Liver (tissue), 3 donors: ENCODE measurements at regions not wholly inside any gene's neighbourhood (a gene's known extent, or its start where the extent isn't known, plus 50 kb on each side); places are given as distances from the start of the nearest gene placed in this dataset.

Experiments
- ATF3 ChIP-seq: IDR thresholded peaks from 2 replicates; pipeline ENCODE4 v1.6.1; 2016; ENCODE audit warnings: antibody characterized with exemption
- EGR1 ChIP-seq, 2 donors: IDR thresholded peaks; 2 replicates each; pipeline ENCODE4 v1.6.1; 2016 to 2018; ENCODE audit warnings: antibody characterized with exemption in 2 of 2, low read depth in 2 of 2
- FOXA2 ChIP-seq: IDR thresholded peaks from 2 replicates; pipeline ENCODE4 v1.6.1; 2016; ENCODE audit warnings: antibody characterized with exemption
- GABPA ChIP-seq, 2 donors: IDR thresholded peaks in 1 of 2; conservative IDR thresholded peaks in 1 of 2; 2 replicates each; pipeline ENCODE4 v1.6.1; 2016; ENCODE audit warnings: antibody characterized with exemption in 2 of 2, mild to moderate bottlenecking in 1 of 2, moderate library complexity in 1 of 2
- RAD21 ChIP-seq, 2 donors: IDR thresholded peaks; 2 replicates each; pipeline ENCODE4 v1.6.1; 2016; ENCODE audit warnings: antibody characterized with exemption in 2 of 2, mild to moderate bottlenecking in 2 of 2
- TF ChIP-seq, protein P1 (sequence below): fragments of 150-350 bp; IDR thresholded peaks from 2 replicates; pipeline ENCODE4 v1.5.1; 2017; ENCODE audit warnings: improper control_type of control experiment, low read depth, low read length; ENCODE audit not compliant: missing input control
- donor health status: healthy.
- donor health status: healthy.

GRCh38 chr9:22643541-22643940 is 196.9 kb downstream of the DMRTA1 start:
- TF ChIP-seq RAD21 (IDR thresholded peaks at IDR 0.05) (no peak), FOXA2 (no peak), GABPA (IDR thresholded peaks at IDR 0.05 in 1 of 2, conservative IDR thresholded peaks at IDR 0.05 in 1 of 2) (no peak), ATF3 (no peak), EGR1 (IDR thresholded peaks at IDR 0.05; ENCODE audit: low read depth in 2 of 2) (no peak)
- TF ChIP-seq, protein P1, sequence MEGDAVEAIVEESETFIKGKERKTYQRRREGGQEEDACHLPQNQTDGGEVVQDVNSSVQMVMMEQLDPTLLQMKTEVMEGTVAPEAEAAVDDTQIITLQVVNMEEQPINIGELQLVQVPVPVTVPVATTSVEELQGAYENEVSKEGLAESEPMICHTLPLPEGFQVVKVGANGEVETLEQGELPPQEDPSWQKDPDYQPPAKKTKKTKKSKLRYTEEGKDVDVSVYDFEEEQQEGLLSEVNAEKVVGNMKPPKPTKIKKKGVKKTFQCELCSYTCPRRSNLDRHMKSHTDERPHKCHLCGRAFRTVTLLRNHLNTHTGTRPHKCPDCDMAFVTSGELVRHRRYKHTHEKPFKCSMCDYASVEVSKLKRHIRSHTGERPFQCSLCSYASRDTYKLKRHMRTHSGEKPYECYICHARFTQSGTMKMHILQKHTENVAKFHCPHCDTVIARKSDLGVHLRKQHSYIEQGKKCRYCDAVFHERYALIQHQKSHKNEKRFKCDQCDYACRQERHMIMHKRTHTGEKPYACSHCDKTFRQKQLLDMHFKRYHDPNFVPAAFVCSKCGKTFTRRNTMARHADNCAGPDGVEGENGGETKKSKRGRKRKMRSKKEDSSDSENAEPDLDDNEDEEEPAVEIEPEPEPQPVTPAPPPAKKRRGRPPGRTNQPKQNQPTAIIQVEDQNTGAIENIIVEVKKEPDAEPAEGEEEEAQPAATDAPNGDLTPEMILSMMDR, result no peak
